Peyer's patch (tissue), 4 donors: ENCODE measurements at regions not wholly inside any gene's neighbourhood (a gene's known extent, or its start where the extent isn't known, plus 50 kb on each side); places are given as distances from the start of the nearest gene placed in this dataset.

Experiments used
- DNase-seq, 3 donors: peaks; one replicate each; pipeline ENCODE4 v3.0.0-alpha.2; 2017 to 2019
- H3K27ac ChIP-seq, 4 donors: fragments of 200-600 bp; sonication (generic); one replicate each; pipeline ENCODE4 v1.5.1; 2016 to 2019
- H3K27me3 ChIP-seq, 2 donors: fragments of 200-600 bp; sonication (generic); one replicate each; pipeline ENCODE4 v1.5.1; 2019
- H3K36me3 ChIP-seq, 3 donors: fragments of 200-600 bp; sonication (generic); one replicate each; pipeline ENCODE4 v1.5.1; 2016 to 2019
- H3K4me1 ChIP-seq, 4 donors: fragments of 200-600 bp; sonication (generic); one replicate each; pipeline ENCODE4 v1.5.1; 2016 to 2019
- H3K4me3 ChIP-seq, 4 donors: fragments of 200-600 bp; sonication (generic); 1 replicate in 3 of 4; 2 replicates in 1 of 4; pipeline ENCODE4 v1.5.1; 2016 to 2019; ENCODE audit warnings: mild to moderate bottlenecking in 1 of 4
- H3K9me3 ChIP-seq, 4 donors: fragments of 200-600 bp; sonication (generic); one replicate each; pipeline ENCODE4 v1.5.1; 2016 to 2019; ENCODE audit warnings: mild to moderate bottlenecking in 1 of 4
- POLR2A ChIP-seq, 2 donors: fragments of 450-650 bp; IDR thresholded peaks; one replicate each; pipeline ENCODE4 v1.5.1; 2017; ENCODE audit warnings: antibody characterized with exemption in 2 of 2, mild to moderate bottlenecking in 2 of 2, moderate library complexity in 2 of 2
- small RNA-seq, 2 donors: library from RNA; depleted of rRNA; stranded (forward); fragments of <200 nt; gene quantifications; one replicate each; pipeline ENCODE3, GENCODE V24; 2016
- TF ChIP-seq, protein P1 (sequence below), 6 experiments: fragments of 450-650 bp in 4 of 6; fragments of 200-600 bp in 2 of 6; sonication (generic) in 1 of 6; IDR thresholded peaks; one replicate each; pipeline ENCODE4 v1.5.1; 2017 to 2019; ENCODE audit warnings: antibody characterized with exemption in 6 of 6, mild to moderate bottlenecking in 3 of 6, moderate library complexity in 1 of 6

DNA sequence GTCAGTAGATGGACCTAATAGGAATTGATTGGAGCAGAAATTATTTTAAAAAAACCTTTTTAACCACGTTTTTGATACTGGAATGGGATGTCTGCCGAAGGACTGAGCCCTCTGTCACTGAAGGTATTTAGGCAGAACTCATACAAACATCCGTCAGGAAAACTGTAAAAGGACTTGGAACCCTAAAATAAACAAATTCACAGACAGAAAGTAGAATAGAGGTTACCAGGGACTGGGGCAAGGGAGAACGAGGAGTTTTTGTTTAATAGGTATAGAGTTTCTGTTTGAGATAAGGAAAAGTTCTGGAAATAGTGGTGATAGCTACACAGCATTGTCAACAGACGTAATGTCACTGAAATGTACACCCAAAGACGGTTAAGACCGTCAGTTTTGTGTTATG, 105.5 kb downstream of the BCOR start:
- H3K27me3 ChIP-seq: no peaks in the 10 kb centered on the region
- H3K9me3 ChIP-seq: no peaks in the 10 kb centered on the region
- H3K4me1 ChIP-seq: no peaks in the 10 kb centered on the region
- no peak for DNase-seq
- H3K4me3 ChIP-seq: no peak overlapping the region
- no peak for TF ChIP-seq POLR2A (IDR thresholded peaks at IDR 0.05)
- TF ChIP-seq, protein P1, sequence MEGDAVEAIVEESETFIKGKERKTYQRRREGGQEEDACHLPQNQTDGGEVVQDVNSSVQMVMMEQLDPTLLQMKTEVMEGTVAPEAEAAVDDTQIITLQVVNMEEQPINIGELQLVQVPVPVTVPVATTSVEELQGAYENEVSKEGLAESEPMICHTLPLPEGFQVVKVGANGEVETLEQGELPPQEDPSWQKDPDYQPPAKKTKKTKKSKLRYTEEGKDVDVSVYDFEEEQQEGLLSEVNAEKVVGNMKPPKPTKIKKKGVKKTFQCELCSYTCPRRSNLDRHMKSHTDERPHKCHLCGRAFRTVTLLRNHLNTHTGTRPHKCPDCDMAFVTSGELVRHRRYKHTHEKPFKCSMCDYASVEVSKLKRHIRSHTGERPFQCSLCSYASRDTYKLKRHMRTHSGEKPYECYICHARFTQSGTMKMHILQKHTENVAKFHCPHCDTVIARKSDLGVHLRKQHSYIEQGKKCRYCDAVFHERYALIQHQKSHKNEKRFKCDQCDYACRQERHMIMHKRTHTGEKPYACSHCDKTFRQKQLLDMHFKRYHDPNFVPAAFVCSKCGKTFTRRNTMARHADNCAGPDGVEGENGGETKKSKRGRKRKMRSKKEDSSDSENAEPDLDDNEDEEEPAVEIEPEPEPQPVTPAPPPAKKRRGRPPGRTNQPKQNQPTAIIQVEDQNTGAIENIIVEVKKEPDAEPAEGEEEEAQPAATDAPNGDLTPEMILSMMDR (IDR thresholded peaks at IDR 0.05): no peak
- no peaks in the 10 kb centered on the region for H3K36me3 ChIP-seq
- no peak overlapping the region for H3K27ac ChIP-seq

- TF ChIP-seq POLR2A (IDR thresholded peaks at IDR 0.05): no peak
- TF ChIP-seq, protein P1 (IDR thresholded peaks at IDR 0.05): no peak
- Histone ChIP-seq H3K36me3 (no peaks in the 10 kb centered on the region), H3K4me3 (no peak overlapping the region), H3K9me3 (no peaks in the 10 kb centered on the region), H3K4me1 (no peaks in the 10 kb centered on the region), H3K27me3 (no peaks in the 10 kb centered on the region), H3K27ac (no peak overlapping the region)
- DNase-seq: no peak
Measured at GRCh38 chrX:39995457-39995856, 102.3 kb downstream of the BCOR start.

DNA sequence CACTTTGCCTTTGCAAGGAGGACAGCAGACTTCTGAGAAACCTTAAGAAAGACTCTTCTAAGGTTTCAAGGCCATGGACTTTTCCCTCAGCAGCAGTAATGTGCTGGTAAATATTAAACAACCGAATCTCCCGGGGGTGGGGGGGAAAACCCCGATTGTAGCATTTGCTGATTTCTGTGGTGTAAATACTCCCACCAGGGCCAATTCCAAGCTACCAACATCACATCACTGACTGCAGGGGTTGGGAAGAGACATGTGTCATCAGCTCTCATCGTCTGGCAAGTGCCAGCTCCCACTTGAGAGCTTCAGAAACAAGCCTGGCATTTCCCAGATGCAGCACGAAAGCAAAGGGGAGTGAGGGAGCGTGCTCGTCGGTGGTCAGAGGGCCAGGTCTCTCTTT, 101.2 kb downstream of the BCOR start:
- Histone ChIP-seq H3K27ac (no peak overlapping the region), H3K4me3 (no peak overlapping the region), H3K27me3 (no peaks in the 10 kb centered on the region), H3K9me3 (no peaks in the 10 kb centered on the region), H3K36me3 (no peaks in the 10 kb centered on the region), H3K4me1 (no peaks in the 10 kb centered on the region)
- no peak for TF ChIP-seq POLR2A (IDR thresholded peaks at IDR 0.05)
- TF ChIP-seq, protein P1 (IDR thresholded peaks at IDR 0.05): no peak
- no peak for DNase-seq

DNA sequence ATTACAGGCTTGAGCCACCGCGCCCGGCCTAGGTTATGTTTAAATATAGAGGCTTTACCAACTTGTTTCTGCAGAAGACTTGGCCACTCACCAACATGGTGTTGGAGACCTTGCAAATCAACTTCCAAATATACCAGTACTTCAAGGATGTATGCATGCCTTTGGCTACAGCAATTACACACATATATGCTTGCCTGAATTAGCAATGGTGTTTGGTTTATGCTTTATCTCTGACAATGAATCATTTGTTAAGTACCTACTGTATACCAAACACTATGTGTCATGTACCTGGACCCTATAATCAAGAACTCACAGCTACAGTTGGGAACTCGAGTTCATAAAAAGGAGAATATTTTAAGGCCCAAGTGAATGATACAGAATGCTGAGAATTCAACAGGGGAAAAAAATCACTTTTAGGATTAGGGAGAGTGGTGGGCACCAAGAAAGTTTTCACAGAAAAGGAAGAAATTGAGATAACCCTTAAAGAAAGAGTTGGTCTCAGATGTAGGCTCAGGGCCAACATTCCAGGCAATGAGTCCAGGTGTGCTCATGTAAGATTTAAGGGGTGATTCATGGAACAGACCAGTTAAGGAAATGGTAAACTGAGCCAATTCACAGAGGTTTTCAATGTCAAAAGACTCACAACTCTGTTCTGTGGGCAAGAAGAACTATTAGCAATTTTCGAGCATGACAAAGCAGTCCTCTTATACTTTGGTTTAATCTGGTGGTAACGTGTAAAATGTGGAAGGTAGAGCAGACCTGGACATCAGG, 98.9 kb downstream of the BCOR start:
- Histone ChIP-seq H3K4me3 (no peak overlapping the region), H3K27ac (no peak overlapping the region), H3K27me3 (no peaks in the 10 kb centered on the region), H3K9me3 (no peaks in the 10 kb centered on the region), H3K36me3 (no peaks in the 10 kb centered on the region), H3K4me1 (no peaks in the 10 kb centered on the region)
- TF ChIP-seq POLR2A (IDR thresholded peaks at IDR 0.05): no peak
- DNase-seq: no peak

Small RNA genes in the stretch of these regions (small RNA-seq; reads per million reads assigned to genes)
- gene MIR1587 (0 reads per million in 2 donors), gene MIR3937 (0 to 0.13 reads per million in 2 donors), gene RN7SL732P (0 reads per million in 2 donors), gene RNU6-591P (0 reads per million in 2 donors)
